ENCODE measurements at regions not wholly inside any gene's neighbourhood (a gene's known extent, or its start where the extent isn't known, plus 50 kb on each side); places are given as distances from the start of the nearest gene placed in this dataset.

GRCh38 chr6:16973051-16973450 is 128.8 kb upstream of the STMND1 start:
- no peak for TF ChIP-seq POLR2A (IDR thresholded peaks at IDR 0.05)
- TF ChIP-seq CTCF (IDR thresholded peaks at IDR 0.05), result no peak
